ENCODE measurements at regions not wholly inside any gene's neighbourhood (a gene's known extent, or its start where the extent isn't known, plus 50 kb on each side); places are given as distances from the start of the nearest gene placed in this dataset.
"Not testable (repeated sequence)": the region's sequence is repeated elsewhere in the genome, so short reads cannot be mapped to it uniquely, and the experiment has no call there.

GRCh38 chr15:62325597-62325996 lies 160.5 kb upstream of the C2CD4B start:
- no peak for DNase-seq

GRCh38 chr15:62326460-62327011 lies 161.5 kb upstream of the C2CD4B start:
- DNase-seq = no peak

GRCh38 chr15:62327406-62327805 lies 162.3 kb upstream of the C2CD4B start:
- DNase-seq = no peak

DNA sequence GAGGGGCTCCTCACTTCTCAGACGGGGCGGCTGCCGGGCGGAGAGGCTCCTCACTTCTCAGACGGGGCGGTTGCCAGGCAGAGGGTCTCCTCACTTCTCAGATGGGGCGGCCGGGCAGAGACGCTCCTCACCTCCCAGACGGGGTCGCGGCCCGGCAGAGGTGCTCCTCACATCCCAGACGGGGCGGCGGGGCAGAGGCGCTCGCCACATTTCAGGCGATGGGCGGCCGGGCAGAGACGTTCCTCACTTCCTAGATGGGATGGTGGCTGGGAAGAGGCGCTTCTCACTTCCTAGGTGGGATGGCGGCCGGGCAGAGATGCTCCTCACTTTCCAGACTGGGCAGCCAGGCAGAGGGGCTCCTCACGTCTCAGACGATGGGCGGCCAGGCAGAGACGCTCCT lies 167.4 kb upstream of the C2CD4B start:
- not testable (repeated sequence) for DNase-seq

- DNase-seq = no peak
Measured at GRCh38 chr15:62334536-62334935, 169.5 kb upstream of the C2CD4B start.

DNA sequence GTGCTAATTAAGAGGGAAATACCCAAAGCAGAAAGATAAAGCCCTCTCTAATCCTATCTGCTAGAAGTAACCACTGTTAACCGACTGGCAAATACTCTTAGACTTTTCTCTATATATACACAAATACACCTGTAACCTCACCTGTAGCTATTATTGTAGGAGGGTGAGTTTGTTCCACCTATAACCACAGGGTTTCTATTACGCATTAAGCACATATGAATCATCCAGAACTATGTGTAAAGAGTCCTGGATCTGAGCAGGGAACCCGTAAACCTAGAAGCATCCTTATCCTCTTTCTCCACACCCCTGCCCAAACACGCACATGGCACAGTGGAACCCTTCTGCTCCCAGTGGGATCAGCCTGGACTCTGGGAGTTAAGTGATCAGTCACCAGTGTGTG lies 172.8 kb upstream of the C2CD4B start:
- no peak for DNase-seq

DNA sequence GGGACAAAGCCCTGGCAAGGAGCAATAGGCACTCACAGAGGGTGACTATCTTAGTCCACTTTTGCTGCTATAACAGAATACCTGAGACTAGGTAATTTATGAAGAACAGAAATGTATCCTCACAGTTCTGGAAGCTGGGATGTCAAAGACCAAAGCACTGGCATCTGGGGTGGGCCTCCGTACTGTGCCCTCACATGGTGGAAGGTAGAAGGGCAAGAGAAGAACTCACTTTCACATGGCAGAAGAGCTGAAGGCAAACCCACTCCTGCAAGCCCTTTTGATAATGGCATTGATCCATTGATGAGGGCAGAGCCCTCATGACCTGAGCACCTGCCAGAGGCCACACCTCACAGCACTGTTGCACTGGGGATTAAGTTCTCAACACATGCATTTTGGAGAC lies 173.4 kb upstream of the C2CD4B start:
- DNase-seq = no peak

DNA sequence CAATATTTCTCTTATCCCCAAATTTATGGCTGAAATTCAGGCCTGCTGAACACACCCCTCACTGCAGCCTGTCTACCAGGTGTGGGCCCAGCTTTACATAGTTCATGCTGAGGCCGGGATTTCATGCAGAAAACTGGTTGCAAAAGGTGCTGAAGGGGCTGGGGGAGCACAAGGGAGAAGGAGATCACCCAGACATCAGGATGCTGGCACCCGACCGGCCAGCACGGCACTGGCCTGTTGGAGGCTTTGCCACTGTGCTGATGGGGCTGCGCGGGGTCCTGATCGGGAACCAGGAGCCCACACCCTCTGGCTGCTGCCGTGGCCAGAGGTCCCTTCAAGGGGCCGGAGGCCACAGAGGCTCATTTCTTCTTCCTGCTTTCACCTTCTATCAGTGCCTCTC lies 177.9 kb upstream of the C2CD4B start:
- DNase-seq = no peak

GRCh38 chr15:62343397-62343796 lies 178.3 kb upstream of the C2CD4B start:
- DNase-seq = no peak

DNA sequence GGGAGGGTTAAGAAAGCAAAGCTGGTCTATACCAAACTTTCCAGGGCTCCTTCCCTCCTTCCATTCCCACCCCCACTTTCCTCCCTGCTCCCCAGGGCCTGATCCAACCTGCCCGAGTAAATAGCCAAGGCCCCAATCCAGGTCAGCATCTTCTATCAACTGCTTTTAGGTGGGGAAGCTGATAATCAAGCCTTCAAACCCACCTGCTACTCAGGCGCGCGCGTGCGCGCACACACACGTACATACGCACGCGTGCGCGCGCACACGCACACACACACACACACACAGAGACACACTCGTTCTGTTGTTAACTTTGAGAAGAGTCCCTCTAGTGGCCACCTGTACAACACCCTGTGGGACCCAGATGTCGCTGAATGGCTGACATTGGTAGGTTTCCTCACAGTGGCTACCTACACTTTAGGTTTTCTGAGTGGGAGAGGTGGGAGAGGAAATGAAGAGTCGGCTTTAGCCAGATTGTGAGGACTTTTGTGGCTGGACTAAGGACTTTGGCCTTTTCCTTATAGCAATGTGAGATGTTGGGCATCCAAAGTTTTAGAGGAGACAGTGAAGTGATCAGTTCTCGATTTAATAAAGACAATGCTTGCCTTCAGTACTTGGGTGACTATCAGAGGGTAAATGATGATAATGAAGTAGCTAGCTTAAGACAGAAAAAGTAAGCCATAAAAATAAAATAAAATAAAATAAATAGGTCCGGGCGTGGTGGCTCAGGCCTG lies 179.9 kb upstream of the C2CD4B start:
- peak; percentile 19 for DNase-seq

DNA sequence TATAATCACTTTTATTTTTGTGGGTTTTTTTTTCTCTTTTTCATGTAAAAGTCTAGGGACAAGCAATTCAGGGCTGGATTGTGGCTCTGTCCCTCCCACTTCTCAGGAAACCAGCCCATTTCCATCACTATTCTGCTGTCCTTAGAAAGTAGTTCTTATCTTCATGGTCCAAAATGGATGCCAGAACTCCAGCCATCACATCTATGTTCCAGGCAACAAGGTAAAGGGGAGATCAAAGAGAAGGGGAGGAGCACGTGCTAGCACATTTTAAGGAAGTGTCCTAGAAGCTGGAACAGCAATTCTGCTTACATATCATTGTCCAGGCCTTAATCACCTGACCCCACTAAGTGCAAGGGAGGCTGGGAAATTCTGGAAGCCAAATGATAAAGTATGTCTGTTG lies 181.1 kb upstream of the C2CD4B start:
- DNase-seq = no peak

DNA sequence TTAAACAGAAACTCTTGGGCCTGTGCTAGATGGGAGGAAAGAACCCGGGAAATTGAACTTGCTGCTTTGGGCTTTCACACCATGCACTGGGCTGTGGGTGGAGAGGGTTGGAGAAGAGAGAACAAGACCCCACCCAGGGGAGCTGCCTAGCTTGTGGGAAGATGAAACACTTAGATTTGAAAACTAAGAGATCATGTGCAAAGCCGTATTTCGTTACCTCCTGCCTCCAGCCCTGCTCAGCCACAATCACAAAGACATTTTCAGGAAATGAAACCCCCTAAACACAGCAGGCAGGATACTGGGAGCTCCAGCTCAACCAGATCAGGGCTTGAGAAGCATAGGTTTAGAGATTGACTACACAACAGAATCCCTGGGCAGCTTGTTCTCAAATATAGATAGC lies 183.0 kb upstream of the C2CD4B start:
- DNase-seq = peak; percentile 49

DNA sequence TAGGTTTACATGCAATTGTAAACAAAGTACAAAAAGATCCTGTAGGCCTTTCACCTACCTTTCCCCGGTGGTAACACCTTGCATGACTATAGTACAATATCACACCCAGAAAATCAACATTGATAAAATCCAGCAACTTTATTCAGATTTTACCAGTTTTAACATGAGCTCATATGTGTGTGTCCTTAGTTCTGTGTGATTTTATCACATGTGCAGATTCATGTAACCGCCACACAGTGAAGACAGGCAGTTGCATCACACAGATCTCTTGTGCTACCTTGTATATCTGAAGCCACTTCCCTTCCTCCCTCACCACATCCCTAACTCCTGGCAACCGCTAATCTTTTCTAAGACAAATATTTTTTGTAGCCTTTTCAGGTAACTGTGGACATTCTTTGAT lies 183.5 kb upstream of the C2CD4B start:
- DNase-seq = peak; percentile 68

DNA sequence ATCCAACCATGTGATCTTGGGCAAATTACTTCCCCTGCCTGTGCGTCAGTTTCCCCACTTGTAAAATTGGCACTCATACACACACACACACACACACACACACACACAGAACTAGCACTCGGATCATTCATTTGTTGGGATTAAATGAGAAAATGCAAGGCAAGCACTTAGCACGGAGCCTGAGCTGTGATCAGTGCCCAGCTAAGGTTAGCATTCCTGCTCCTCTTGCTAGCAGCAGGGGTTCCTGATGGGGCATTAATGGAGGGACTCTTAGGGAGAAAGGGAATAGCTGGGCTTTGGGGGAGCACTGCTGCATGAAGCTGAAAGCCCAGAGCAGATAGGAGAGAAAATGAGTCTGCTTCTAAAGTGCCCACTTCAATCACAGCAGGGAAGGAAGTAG lies 187.7 kb upstream of the C2CD4B start:
- no peak for DNase-seq

GRCh38 chr15:62357431-62357830 lies 192.3 kb upstream of the C2CD4B start:
- no peak for DNase-seq

GRCh38 chr15:62359416-62359815 lies 194.3 kb upstream of the C2CD4B start:
- DNase-seq = no peak

DNA sequence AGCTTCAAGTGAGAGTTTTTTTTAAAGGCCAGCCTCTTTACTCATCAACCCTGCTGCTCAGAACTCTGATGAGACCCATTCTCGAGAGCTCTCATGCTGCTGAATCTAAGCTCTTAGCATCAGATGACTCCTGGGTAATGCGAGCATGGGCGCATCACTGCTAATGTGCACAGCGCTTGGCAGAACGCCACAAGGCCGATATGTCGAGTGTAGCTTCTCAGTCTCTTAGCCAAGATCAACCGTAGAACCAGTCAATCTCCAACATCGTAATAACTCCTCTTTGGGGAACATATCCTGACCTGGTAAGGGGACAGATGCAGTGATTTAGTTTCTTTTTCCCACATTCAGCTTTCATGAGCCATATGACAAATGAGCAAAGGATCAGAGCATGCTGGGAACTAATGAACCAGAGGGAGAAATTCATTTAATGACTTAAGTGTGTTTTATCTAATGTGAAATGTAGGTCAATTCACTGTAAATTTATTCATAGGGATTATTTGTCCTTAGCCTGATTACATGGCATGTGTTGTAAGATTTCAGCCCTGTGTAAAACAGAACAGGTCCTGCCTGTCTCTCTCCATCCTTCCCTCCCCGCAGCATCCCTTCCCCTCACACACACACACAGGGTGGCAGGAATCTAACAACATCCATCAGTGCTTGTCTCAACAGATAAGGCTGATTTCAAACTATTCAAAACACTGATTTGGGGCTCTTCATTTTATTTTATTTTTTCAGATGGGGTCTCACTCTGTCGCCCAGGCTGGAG lies 195.4 kb upstream of the C2CD4B start:
- DNase-seq = no peak

- DNase-seq = no peak
Measured at GRCh38 chr15:62362144-62362543, 197.1 kb upstream of the C2CD4B start.

- DNase-seq = no peak
Measured at GRCh38 chr15:62362608-62363007, 197.5 kb upstream of the C2CD4B start.

GRCh38 chr15:62363913-62364312 lies 198.8 kb upstream of the C2CD4B start:
- no peak for DNase-seq

DNA sequence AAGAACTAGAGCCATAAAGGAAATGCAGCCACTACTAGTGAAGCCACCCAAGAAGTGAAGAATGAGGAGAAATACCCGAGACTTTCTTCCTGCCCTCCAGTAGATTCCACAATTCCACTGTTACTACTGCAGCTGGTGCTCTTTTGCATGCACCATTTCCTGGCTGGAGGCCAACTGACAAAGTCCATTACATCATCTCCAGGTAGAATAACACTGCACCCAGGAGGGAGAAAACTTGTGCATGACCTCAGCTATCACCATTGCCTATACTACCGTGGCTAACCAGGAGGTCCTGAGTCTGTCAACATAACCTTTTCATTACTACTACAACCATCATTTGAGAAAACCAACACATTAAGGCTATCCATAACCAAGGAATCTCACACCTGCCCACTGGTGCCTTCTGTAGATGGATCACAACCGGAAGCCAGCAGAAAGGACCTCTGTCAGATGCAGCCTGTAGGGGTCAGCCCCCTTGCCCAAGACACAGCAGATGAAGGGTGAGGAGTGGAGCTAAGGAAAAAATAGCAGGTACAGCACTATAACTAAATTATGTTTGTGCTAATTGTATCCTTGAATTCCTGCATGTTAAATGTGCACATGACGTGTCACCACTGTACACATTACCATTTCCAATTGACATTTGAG lies 200.8 kb upstream of the C2CD4B start:
- DNase-seq = no peak

- DNase-seq = no peak
Measured at GRCh38 chr15:62369454-62369853, 204.4 kb upstream of the C2CD4B start.

DNA sequence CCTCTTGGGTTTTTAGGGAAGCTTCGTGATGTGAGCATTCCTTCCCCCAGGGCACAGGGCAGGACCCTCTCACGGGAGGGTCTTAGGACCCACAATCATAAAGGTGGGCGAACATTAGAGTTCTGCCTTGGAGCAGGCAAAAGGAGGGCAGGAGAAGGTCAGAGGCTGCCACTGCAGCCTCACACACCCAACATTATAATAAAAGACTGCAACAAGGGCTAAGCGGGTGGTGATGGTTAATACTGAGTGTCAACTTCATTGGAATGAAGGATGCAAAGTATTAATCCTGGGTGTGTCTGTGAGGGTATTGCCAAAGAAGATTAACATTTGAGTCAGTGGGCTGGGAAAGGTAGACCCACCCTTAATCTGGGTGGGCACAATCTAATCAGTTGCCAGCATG lies 206.6 kb upstream of the C2CD4B start:
- DNase-seq = not testable (repeated sequence)

Measured in OCI-M1 (cell line).